IMR-90 (cell line): ENCODE measurements at regions not wholly inside any gene's neighbourhood (a gene's known extent, or its start where the extent isn't known, plus 50 kb on each side); places are given as distances from the start of the nearest gene placed in this dataset.

Experiments
- CHD1 ChIP-seq: IDR thresholded peaks from 2 replicates; pipeline ENCODE4 v1.6.1; 2012; ENCODE audit warnings: low read depth, low read length, improper control_type of control experiment
- CTCF ChIP-seq: conservative IDR thresholded peaks from 2 replicates; pipeline ENCODE4 v1.5.1; 2012; ENCODE audit warnings: mild to moderate bottlenecking, low read depth, low read length, improper control_type of control experiment
- ELK1 ChIP-seq: fragments of 150-350 bp; IDR thresholded peaks from 2 replicates; pipeline ENCODE4 v1.6.1; 2016; ENCODE audit warnings: low read depth, mild to moderate bottlenecking, low read length, moderate library complexity, borderline replicate concordance
- MAFK ChIP-seq: IDR thresholded peaks from 2 replicates; pipeline ENCODE4 v1.6.1; 2012; ENCODE audit warnings: low read depth, low read length, improper control_type of control experiment
- MXI1 ChIP-seq: IDR thresholded peaks from 2 replicates; pipeline ENCODE4 v1.6.1; 2012; ENCODE audit warnings: low read depth, mild to moderate bottlenecking, low read length, moderate library complexity, borderline replicate concordance
- POLR2A ChIP-seq: IDR thresholded peaks from 2 replicates; pipeline ENCODE4 v1.6.1; 2012; ENCODE audit warnings: mild to moderate bottlenecking, low read depth, low read length
- RCOR1 ChIP-seq: IDR thresholded peaks from 2 replicates; pipeline ENCODE4 v1.6.1; 2012; ENCODE audit warnings: mild to moderate bottlenecking, low read length, improper control_type of control experiment; ENCODE audit not compliant: insufficient replicate concordance
- RFX5 ChIP-seq: IDR thresholded peaks from 2 replicates; pipeline ENCODE4 v1.8.0; 2012; ENCODE audit warnings: low read depth, mild to moderate bottlenecking, low read length, moderate library complexity
- SMC3 ChIP-seq: fragments of 150-350 bp; IDR thresholded peaks from 2 replicates; pipeline ENCODE4 v1.6.1; 2016; ENCODE audit warnings: low read depth, mild to moderate bottlenecking, antibody characterized with exemption, low read length, moderate library complexity
- USF2 ChIP-seq: fragments of 150-350 bp; IDR thresholded peaks from 2 replicates; pipeline ENCODE4 v1.6.1; 2017; ENCODE audit warnings: mild to moderate bottlenecking, antibody characterized with exemption, low read length, low read depth

GRCh38 chr9:13806714-13807113 lies 507.2 kb downstream of the NFIB start:
- TF ChIP-seq POLR2A: no peak
- no peak for TF ChIP-seq MAFK
- TF ChIP-seq CTCF: no peak
- TF ChIP-seq USF2: no peak
- TF ChIP-seq MXI1: no peak
- no peak for TF ChIP-seq ELK1
- TF ChIP-seq RCOR1: no peak
- no peak for TF ChIP-seq SMC3
- no peak for TF ChIP-seq CHD1
- no peak for TF ChIP-seq RFX5
